ENCODE measurements at regions not wholly inside any gene's neighbourhood (a gene's known extent, or its start where the extent isn't known, plus 50 kb on each side); places are given as distances from the start of the nearest gene placed in this dataset.
"Not testable (repeated sequence)": the region's sequence is repeated elsewhere in the genome, so short reads cannot be mapped to it uniquely, and the experiment has no call there.

DNA sequence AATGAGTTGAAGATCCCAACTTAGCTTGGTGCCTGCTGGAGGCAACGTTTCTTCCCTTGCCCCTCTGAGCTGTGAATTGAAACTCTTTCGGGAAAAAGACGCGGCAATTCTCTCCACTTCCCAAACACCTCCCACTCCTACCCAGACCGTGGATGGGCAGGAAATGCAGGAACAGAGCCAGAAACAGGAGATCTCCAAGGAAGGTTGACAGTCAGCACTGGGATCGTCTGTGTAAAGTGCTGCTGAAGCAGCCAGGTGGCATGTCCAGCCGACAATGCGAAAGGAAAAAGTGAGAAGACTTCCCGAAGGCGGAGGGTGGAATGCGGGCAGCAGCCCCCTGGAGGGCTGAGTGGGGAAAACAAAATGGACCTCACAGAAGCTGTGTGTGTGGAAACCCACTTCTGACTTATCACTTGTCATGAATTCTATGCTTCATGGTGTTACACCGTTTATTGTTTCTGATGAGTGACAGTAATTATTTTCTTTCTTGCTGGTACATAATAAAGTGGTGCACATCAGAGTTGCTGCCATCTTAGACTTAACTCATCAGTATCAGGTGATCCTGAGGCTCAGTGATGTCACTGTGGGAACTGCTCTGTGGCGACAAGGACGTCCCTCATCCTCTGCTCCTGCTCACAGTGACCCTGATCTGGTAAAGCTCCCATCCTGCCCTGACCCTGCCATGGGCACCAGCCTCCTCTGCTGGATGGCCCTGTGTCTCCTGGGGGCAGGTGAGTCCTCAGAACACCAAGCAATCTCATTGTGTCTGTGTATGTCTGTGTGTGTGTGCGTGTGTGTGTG lies 220.5 kb upstream of the PRSS1 start:
- TF ChIP-seq ZFX (IDR thresholded peaks at IDR 0.05; ENCODE audit: borderline replicate concordance) (no peak), CTCF (IDR thresholded peaks at IDR 0.05) (no peak)
- no peak overlapping the region for H3K27ac ChIP-seq

DNA sequence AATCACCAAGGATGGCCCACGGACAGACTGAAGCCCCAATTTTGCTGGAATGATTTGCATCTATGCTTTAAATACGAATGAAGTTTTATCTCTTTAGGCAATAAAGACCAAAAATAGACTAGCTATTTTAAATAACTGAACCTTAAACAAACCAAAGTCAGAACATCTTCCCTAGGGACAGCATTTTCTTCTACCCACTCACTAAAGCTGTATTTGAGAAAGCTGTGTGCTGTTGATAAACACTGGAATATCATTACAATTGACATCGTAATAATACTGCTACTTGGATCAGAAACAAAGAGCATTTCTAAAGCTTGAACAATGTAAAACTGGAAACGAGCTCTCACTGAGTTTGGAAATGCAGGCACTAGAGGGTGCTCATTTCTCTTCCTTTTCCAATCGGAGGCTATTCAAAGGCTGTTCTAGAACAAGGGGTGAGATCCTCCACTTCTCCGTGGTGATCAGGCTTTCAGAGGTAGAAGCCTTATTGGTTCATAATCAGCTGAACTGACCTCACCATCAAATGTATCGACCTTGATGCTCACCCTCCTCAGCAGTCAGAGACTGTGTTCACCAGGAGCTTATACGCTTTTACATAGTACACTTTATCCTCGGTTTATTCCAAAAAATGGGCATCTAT lies 225.3 kb upstream of the PRSS1 start:
- no peak for TF ChIP-seq CTCF (IDR thresholded peaks at IDR 0.05)
- no peak for TF ChIP-seq ZFX (IDR thresholded peaks at IDR 0.05; ENCODE audit: borderline replicate concordance)

DNA sequence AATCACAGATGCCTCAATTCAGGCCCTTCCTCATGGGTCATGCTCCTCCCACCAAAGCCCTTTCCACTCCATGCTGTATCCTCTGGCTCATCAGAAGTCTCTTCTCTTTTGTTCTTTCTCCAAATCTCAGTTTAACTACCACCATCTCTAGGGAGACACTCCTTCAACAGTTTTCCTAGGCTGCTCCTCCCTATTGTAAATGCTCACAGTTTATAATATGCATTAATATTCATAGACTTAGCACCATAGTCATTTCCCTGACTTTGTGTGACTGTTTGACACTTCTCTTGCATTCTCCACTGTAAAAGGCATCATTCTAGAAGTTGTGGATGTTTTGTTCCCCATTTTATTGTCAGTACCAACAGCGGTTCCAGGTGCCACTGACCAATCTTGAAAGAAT lies 226.5 kb upstream of the PRSS1 start:
- no peak overlapping the region for H3K27ac ChIP-seq
- TF ChIP-seq ZFX (IDR thresholded peaks at IDR 0.05; ENCODE audit: borderline replicate concordance): no peak
- TF ChIP-seq CTCF (IDR thresholded peaks at IDR 0.05): no peak

More for the DNA sequence above, 225.3 kb upstream of the PRSS1 start:
- H3K27ac ChIP-seq: no peak overlapping the region

DNA sequence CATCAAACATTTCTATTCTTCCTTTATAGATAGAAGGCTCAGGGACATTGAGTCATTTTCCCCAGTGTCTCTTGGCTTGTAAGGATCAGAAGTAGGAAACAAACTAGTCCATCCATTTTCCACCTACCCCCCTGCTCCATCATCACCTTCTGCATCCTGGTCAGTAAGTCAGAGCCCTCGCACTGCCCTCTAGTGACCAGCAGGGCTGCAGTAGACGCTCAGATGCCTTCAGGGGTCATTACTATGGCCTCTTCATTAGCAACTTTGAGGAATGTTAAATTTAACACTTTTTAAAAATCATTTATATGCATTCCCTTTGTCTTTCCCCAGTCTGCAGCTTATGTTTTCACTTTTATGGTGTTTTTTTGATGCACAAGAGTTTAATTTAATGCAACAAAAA lies 228.4 kb upstream of the PRSS1 start:
- TF ChIP-seq CTCF (IDR thresholded peaks at IDR 0.05): peak; percentile 62
- H3K27ac ChIP-seq: not testable (repeated sequence)

- H3K27ac ChIP-seq: not testable (repeated sequence)
Measured at GRCh38 chr7:142520455-142520854, 228.8 kb upstream of the PRSS1 start.

GRCh38 chr7:142519079-142520078 lies 229.9 kb upstream of the PRSS1 start:
- no peak overlapping the region for H3K27ac ChIP-seq

More at GRCh38 chr7:142519079-142520078, 229.9 kb upstream of the PRSS1 start:
- no peak for TF ChIP-seq ZFX (IDR thresholded peaks at IDR 0.05; ENCODE audit: borderline replicate concordance)
- no peak for TF ChIP-seq CTCF (IDR thresholded peaks at IDR 0.05)

Measured in 22Rv1 (cell line).